ENCODE measurements at regions not wholly inside any gene's neighbourhood (a gene's known extent, or its start where the extent isn't known, plus 50 kb on each side); places are given as distances from the start of the nearest gene placed in this dataset.
"Not testable (repeated sequence)": the region's sequence is repeated elsewhere in the genome, so short reads cannot be mapped to it uniquely, and the experiment has no call there.

DNA sequence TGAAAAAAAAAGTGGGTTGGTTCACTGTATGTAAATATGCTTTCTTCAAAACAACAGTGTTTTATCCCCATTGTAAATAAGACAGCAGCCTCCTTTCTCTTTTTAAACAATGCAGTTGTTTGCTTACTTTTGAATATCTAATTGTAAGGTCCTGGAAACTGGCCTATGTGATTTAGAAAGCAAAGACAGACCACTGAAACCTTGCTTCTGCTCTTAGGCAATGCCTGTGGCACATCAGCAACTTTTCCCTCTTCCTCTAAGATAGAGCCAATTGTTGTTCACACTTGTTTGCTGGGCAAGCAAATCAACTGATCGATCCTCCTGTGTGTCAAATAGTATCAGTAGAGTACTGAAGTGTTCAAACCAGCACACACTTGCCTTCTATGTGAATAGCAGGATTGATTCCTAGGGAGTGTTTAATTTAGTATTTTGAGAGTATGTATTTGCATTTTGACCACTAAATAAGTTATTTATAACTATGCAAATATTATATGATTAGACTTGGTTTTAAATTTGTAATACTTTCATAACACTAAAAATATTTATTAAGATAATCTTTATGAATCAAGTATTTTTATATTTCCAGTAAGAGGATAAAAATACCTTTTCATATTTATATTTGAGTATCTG lies 55.4 kb upstream of the GRPR start:
- no peak for DNase-seq

DNA sequence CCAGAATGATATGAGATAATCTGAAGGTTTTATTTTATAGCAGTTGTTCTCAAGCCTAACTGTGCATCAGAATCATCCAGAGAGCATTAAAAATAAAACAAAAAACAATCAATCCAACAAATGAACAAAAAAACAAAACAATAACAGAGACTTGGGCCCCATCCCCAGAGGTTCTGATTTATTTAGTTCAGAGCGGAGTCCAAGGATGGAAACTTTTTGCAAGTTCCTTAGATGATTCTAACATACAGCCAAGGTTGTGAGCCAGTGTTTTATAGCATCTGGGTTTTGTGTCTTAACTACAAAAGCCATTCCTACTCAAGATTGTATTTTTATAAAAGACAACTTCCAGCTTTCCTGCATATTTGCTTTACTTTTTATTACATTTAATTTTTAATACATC lies 59.4 kb upstream of the GRPR start:
- DNase-seq, result no peak

DNA sequence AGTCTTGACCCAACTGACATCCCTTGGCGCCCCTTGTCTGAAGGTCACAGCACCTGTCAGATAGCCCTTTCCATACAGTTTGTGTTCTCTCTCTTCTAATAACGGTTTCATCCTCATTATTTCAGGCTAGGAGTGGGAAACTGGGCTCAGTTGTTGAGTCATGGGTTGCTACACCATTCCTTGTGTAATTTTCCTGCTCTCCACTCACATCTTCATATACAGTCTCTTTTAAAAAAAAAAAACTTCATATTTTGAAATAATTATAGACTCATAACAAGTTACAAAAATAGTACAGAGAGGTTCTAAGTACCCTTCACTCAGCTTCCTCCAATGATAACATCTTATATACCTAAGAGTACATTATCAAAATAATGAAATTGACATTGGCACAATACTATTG lies 60.2 kb upstream of the GRPR start:
- DNase-seq, result no peak

GRCh38 chrX:16061296-16061695 lies 62.1 kb upstream of the GRPR start:
- no peak for DNase-seq

GRCh38 chrX:16060252-16060651 lies 63.1 kb upstream of the GRPR start:
- DNase-seq, result no peak

GRCh38 chrX:16049126-16049525 lies 74.2 kb upstream of the GRPR start:
- not testable (repeated sequence) for DNase-seq

- no peak for DNase-seq
Observed at GRCh38 chrX:16042980-16043379, 80.4 kb upstream of the GRPR start.

DNA sequence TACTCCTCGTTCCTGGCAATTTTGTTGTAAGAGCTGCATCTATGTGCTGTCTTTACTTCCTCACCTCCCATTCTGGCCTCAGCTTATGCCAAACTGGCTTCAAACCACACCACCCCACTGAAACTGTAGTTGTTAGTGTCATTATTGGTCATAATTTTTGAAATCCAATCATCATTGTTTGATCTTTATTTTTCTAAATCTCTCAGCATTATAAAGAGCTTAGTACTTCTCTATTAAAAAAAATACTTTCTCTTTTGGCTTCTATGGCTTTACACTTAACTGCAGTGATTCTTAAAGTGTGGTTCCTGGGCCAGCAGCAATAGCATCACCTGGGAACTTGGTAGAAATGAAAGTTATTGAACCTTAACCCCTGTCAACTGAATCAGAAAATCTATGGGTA lies 83.5 kb upstream of the GRPR start:
- DNase-seq, result no peak

GRCh38 chrX:16039363-16039762 lies 84.0 kb upstream of the GRPR start:
- DNase-seq, result no peak

DNA sequence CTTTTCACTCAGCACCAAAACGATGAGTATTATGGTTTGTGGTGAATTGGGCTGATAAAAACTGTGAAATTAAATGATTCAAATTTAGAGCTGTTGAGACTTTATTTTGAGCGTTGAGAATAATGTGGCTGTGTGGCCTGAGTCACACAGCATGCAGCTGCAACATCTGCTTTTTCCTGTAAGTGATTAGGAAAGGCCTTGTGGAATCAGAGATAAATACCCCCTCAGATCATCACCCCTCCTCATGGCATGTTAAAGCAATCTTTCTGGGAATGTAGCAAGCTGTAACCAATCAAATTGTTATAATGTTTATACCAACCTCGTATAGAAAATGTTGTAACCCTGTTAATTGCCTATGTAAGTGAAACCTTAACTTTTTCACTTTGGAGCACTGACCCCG lies 90.0 kb upstream of the GRPR start:
- DNase-seq, result no peak

GRCh38 chrX:16028576-16028975 lies 94.8 kb upstream of the GRPR start:
- DNase-seq, result no peak

- no peak for DNase-seq
Observed at GRCh38 chrX:16023790-16024734, 99.3 kb upstream of the GRPR start.

- DNase-seq, result no peak
Observed at GRCh38 chrX:16022580-16023200, 100.7 kb upstream of the GRPR start.

DNA sequence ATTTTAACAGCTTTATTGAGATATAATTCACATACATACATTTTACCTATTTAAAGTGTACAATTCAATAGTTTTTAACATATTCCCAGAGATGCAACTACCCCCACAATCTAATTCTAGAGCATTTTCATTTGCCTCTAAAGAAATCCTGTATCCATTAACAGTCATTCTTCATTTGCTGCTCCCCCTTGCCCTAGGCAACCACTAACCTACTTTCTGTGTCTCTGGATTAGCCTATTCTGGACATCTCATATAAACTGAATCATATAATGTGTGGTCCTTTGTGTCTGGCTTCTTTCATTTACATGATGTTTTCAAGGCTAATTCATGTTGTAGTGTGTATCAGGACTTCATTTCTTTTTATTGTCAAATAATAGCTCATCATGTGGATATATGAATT lies 105.1 kb upstream of the GRPR start:
- DNase-seq, result no peak

GRCh38 chrX:16014171-16014570 lies 109.2 kb upstream of the GRPR start:
- DNase-seq, result no peak

GRCh38 chrX:16012250-16012649 lies 111.1 kb upstream of the GRPR start:
- DNase-seq, result no peak

DNA sequence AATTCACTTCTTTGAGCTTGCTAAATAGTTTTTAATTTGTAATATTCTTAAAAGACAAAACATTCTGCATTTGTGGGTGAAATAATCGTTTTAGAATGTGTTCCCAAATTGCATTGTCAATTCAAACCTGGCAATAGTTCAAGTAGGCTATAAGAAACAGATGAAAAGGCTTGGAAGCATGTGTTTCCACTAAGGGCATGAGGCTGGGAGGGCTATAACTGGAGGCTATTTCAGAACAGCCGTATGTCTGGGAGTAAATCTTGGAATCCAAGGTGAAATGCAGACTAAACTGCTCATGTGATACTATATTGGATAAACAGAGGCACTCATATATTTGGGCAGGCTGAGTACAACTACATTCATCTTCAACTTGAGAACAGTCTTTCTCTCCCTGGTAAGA lies 117.4 kb upstream of the GRPR start:
- DNase-seq, result no peak

DNA sequence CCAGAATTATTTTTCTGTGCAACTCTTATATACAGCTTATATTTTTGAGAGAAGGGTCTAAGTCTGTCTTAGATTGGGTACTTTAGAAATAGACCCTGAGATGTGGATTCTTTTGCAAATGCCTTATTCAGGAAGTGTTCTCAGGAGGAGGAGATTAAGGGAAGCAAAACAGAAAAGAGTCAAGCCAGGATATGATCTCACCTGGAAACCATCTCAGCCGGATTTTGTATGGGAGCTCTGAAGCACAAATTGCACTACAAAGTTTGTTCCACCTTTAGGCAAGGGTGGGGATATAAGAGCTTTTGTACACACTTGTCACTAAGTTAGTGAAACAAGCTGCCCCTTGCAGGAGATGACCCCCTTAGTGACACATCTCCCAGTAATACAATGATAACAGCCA lies 121.2 kb upstream of the GRPR start:
- DNase-seq, result no peak

DNA sequence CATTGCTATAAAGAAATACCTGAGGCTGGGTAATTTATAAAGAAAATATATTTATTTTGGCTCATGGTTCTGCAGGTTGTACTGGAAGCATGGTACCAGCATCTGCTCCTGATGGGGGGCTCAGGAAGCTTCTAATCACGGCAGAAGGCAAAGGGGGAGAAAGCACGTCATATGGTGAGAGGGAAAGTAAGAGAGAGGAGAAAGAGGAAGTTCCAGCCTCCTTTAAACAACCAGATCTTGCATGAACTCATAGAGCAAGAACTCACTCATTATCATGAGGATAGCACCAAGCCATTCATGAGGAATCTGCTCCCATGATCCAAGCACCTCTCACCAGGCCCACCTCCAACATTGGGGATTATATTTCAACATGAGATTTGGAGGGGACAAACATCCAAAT lies 125.0 kb upstream of the GRPR start:
- no peak for DNase-seq

- no peak for DNase-seq
Observed at GRCh38 chrX:15989716-15990115, 133.6 kb upstream of the GRPR start.

GRCh38 chrX:15988661-15989603 lies 134.3 kb upstream of the AP1S2 start:
- DNase-seq, result peak; percentile 6

GRCh38 chrX:15985937-15986336 lies 131.3 kb upstream of the AP1S2 start:
- no peak for DNase-seq
